ENCODE measurements at regions not wholly inside any gene's neighbourhood (a gene's known extent, or its start where the extent isn't known, plus 50 kb on each side); places are given as distances from the start of the nearest gene placed in this dataset.

DNA sequence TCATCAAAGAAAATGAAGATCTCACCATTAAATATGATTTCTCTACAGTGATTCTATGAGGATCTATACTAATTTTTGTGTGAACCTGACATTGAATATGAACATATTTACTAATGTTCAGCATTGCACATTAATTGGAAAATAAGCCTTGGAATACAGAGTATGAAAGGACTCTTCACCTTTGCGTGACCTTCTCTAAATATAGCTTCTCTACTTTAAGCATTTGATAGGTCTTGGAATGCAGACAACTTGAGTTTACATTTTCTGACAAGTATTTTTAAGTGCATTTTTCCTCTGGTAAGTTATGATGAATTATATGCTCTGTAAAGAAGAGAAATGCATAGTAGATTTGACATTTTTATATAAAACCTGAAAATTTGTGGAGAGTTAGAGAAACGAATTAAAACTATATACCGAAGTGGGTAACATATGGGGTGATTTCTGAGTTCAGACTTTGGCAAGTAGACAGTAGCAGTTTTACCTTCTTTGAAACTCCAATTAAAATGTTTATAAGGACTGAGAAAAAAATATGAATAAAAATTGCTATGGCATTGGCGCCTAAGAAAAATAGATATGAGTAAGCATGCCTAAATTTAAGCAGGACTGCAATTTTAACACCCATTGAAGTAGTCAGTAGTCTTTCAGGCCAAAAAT lies 371.9 kb downstream of the GABRG1 start:
- no peak for DNase-seq
- TF ChIP-seq, protein P1, sequence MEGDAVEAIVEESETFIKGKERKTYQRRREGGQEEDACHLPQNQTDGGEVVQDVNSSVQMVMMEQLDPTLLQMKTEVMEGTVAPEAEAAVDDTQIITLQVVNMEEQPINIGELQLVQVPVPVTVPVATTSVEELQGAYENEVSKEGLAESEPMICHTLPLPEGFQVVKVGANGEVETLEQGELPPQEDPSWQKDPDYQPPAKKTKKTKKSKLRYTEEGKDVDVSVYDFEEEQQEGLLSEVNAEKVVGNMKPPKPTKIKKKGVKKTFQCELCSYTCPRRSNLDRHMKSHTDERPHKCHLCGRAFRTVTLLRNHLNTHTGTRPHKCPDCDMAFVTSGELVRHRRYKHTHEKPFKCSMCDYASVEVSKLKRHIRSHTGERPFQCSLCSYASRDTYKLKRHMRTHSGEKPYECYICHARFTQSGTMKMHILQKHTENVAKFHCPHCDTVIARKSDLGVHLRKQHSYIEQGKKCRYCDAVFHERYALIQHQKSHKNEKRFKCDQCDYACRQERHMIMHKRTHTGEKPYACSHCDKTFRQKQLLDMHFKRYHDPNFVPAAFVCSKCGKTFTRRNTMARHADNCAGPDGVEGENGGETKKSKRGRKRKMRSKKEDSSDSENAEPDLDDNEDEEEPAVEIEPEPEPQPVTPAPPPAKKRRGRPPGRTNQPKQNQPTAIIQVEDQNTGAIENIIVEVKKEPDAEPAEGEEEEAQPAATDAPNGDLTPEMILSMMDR (IDR thresholded peaks at IDR 0.05): no peak
- Mint-ChIP-seq H3K27ac (no peak overlapping the region), H3K4me1 (ENCODE audit: low read depth) (no peaks in the 10 kb centered on the region), H3K9me3 (peaks cover 12% of the 10 kb centered on the region), H3K27me3 (ENCODE audit: insufficient read depth) (peaks cover 2% of the 10 kb centered on the region; the same call in 1 of the 2 replicates), H3K4me3 (no peak overlapping the region), H3K36me3 (ENCODE audit: low read depth) (no peaks in the 10 kb centered on the region)

DNA sequence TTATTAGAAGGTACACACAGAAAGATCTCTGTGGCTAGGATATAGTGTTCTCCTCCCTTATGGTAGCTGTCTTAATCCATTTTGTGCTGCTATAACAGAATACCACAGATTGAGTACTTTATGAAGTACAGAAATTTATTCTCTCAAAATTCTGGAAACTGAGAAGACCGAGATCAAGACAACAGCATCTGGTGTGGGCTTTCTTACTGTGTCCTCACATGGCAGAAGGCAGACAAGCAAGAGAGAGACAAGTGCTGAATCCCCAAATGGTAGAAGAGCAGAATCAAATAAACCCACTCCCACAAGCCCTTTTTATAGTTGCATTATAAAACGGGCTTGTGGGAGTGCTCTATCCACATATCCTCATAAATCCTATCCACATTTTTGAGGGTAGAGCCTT lies 373.1 kb downstream of the GABRG1 start:
- Mint-ChIP-seq H3K4me1 (ENCODE audit: low read depth) (no peaks in the 10 kb centered on the region), H3K27me3 (ENCODE audit: insufficient read depth) (peaks cover 2% of the 10 kb centered on the region; the same call in 1 of the 2 replicates), H3K4me3 (no peak overlapping the region), H3K9me3 (peaks cover 9% of the 10 kb centered on the region; the same call in 1 of the 2 replicates), H3K36me3 (ENCODE audit: low read depth) (no peaks in the 10 kb centered on the region), H3K27ac (no peak overlapping the region)
- no peak for DNase-seq
- TF ChIP-seq, protein P1 (IDR thresholded peaks at IDR 0.05): no peak

DNA sequence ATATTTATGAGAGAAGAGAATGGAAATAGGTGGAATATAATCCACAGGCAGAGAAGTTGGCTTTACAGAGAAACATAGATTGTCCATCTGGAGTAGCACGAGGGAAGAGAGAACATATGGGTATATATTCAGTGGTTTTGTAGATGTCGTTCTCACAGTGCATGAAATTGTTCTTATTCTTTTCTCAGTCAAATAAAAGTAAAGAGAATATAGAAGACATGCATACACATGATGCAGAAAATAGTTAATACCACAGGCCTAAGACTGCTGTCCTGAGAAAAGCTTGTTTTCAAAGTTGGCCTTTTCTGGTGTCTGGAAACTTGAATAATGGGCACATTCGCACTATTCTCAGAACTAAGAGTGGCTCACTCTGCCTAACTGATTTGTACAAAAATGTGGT lies 378.1 kb downstream of the GABRG1 start:
- Mint-ChIP-seq H3K27me3 (ENCODE audit: insufficient read depth) (peaks cover 2% of the 10 kb centered on the region; the same call in 1 of the 2 replicates), H3K4me3 (no peak overlapping the region), H3K4me1 (ENCODE audit: low read depth) (no peaks in the 10 kb centered on the region), H3K27ac (no peak overlapping the region), H3K36me3 (ENCODE audit: low read depth) (no peaks in the 10 kb centered on the region), H3K9me3 (peaks cover 20% of the 10 kb centered on the region)
- no peak for DNase-seq
- TF ChIP-seq, protein P1 (IDR thresholded peaks at IDR 0.05): no peak

DNA sequence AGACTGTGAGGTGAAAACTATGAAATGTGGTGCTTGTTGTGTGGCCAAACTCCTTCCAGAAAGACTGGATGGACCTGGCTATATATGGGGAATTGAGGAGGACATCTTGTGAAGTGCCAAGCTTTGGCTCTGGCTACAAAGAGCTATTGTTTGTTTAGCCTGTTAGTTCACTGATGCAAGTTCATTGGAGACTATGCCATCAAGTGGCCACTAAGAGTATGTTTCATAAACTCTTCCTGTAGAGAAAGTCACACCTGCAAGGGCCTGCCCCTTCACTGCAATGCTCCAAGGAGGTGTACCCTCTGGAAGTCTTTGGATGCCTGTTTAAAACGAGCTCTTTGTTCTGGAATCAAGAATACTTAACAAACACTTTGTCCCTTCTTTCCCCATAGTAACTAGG lies 382.0 kb downstream of the GABRG1 start:
- Mint-ChIP-seq H3K4me3 (no peak overlapping the region), H3K36me3 (ENCODE audit: low read depth) (no peaks in the 10 kb centered on the region), H3K27ac (no peak overlapping the region), H3K27me3 (ENCODE audit: insufficient read depth) (no peaks in the 10 kb centered on the region), H3K9me3 (peaks cover 38% of the 10 kb centered on the region), H3K4me1 (ENCODE audit: low read depth) (no peaks in the 10 kb centered on the region)
- DNase-seq: no peak
- TF ChIP-seq, protein P1 (IDR thresholded peaks at IDR 0.05): no peak

DNA sequence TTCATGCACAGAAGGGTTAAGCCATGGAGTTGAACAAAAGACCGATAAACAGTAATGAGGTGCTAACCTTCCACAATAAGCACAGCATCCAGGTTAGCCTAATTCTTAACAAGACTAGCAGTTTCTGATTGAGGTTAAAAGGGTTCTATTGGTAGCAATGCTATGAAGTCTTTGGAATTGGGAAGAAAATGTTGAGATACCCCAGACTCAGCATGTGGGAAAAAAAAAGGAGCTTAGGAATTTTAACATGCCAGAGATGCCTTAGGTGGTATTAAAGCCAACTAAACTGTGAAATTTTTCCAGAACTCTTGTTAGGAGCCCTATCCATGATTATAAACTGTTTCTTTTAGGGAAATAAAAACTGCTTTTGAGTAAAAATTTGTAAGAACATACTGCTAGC lies 391.7 kb downstream of the GABRG1 start:
- no peak overlapping the region for H3K27ac Mint-ChIP-seq
- peaks cover 17% of the 10 kb centered on the region for H3K9me3 Mint-ChIP-seq
- H3K36me3 Mint-ChIP-seq (ENCODE audit: low read depth): no peaks in the 10 kb centered on the region
- no peak for DNase-seq
- no peaks in the 10 kb centered on the region for H3K27me3 Mint-ChIP-seq (ENCODE audit: insufficient read depth)
- TF ChIP-seq, protein P1 (IDR thresholded peaks at IDR 0.05): no peak
- no peaks in the 10 kb centered on the region for H3K4me1 Mint-ChIP-seq (ENCODE audit: low read depth)
- no peak overlapping the region for H3K4me3 Mint-ChIP-seq

Data from HFFc6 (cell line).